EH (cell line): ENCODE measurements at regions not wholly inside any gene's neighbourhood (a gene's known extent, or its start where the extent isn't known, plus 50 kb on each side); places are given as distances from the start of the nearest gene placed in this dataset.

ENCODE experiments used
- DNase-seq: peaks from one replicate; pipeline ENCODE4 v3.0.0-alpha.2; 2015; ENCODE audit warnings: low read depth

- DNase-seq, result no peak
These were observed 341.7 kb downstream of the GPR37 start for GRCh38 chr7:124423863-124424262.

GRCh38 chr7:124422081-124422480 lies 343.5 kb downstream of the GPR37 start:
- DNase-seq, result no peak

DNA sequence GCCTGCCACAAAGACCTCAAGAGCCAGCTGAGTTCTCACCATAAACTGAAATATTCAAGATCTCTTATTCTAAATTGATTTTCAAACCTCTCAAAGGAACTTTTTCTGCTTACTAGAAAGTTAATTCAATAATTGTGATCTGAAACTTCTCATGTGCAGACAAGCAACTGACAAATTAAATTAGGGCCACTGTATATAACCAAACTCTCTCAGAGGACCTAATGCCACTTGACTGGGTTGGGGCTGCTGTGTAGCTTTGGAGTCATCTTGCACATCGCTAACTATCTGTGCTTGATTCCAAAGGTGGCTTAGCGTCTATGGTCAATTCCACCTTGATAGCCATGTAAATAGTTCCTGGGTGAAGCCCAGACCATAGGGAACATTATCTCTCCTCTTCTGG lies 345.2 kb downstream of the GPR37 start:
- DNase-seq, result no peak

DNA sequence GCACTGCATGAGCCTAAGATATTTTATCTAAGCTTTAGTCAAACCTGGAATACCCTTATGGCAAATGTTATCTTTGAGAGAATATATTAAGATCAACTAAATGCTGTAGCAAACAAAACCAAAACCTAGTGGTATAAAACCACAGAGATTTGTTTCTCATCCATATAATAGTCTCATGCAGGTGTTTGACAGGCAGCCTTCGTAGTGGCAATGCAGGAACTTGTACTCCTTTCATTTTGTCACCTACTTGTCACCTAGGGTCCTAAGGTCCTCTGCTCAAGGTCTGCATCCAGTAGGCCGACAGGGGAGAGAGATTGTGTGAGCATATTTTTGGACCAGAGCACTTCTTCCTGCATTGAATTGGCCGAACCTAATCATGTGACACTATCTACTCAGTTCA lies 352.6 kb downstream of the GPR37 start:
- no peak for DNase-seq

DNA sequence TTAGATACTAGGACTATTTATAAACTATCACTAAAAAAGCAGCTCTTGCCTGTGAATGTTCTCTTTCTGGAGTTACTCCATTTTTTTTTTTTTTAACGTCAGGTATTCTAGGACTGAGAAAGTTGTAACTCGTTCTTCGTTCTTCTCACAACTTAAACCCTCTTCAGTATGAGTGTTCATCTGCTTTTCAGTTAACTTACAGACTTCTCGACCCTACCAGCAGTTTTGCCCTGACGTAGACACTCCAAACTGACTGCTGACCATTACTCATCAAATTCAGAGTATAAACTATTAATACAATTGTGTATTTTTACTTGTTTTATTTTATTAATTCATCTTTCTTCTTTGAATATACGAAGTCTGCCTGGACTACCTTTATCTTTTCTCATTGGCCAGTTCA lies 353.1 kb downstream of the GPR37 start:
- no peak for DNase-seq

DNA sequence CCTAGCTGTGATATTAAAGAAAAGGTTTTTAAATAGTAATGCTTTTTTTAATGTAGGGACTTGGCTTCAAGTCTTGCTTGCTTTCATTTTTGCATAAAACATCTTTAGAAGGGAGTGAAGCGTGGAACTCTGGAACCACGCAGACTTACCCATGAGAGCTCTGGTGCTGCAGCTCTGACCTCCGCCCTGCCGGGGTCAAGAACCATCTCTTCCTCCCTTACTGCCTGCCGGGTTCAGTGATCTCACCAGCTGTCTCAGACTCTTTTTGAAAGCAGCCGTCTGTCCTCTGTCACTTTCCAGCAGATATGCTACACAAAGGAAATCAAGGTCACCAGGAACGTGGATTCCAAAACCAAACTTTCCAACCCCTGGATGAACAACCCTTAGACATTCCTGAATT lies 353.8 kb downstream of the GPR37 start:
- no peak for DNase-seq

GRCh38 chr7:124403587-124403986 lies 362.0 kb downstream of the GPR37 start:
- DNase-seq, result no peak

DNA sequence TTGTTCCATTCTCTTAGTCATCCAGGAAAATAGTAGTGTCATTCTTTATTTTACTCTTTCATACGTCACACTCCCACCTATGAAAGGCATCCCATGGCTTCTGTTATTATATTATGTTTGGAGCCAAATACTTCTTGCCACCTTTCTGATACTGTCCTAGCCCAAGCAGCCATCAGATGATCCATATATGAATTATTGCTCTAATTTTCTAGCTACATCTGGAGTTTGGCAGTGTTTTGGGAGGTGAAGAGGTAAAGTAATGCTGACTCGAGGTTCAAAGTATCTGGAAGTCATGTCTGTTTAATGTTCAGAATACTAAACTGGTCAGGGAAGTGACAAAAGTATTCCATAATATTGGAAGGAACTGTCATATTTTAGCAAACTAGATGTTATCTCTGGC lies 362.5 kb downstream of the GPR37 start:
- DNase-seq, result no peak

DNA sequence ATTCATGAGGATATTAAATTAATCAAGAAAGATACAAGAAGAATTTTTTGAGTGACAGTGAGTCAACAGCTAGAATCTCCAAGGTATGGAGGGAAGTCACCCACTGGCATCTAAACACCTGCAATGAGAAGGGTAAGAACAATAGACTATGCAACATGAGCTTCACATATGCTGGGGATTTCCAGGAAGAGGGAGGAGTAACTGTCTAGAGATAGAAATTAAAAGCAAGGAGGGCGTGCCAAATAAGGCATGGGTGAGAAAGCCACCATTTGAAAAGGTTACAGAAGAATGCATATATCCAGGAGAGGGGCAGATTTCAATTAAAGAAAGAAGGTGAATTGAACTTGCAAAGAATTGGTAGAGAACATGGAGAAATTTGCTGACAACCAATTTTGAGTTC lies 365.7 kb downstream of the GPR37 start:
- DNase-seq, result no peak

GRCh38 chr7:124398937-124399552 lies 366.2 kb upstream of the TMEM229A start:
- no peak for DNase-seq

DNA sequence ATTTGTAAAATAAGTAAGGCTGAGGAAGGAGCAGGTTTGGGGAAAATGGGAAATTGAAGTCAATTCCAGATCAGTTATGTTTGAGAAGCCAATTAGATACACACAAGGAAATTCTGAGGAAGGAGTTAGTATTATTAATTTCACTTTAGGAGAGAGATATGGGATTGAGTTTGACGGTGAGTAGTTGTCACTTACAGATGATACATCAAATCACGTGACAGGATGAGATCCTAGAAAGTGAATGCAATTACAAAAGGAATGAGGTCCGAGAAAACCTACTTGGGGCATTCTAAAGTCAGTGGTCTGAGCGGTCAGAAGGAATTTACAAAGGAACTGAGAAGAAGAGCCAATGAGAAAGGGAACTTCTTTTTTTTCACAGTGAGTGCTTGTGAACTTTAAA lies 364.3 kb upstream of the TMEM229A start:
- no peak for DNase-seq

- no peak for DNase-seq
These were observed 357.4 kb upstream of the TMEM229A start for GRCh38 chr7:124390301-124390700.

- DNase-seq, result no peak
These were observed 355.9 kb upstream of the TMEM229A start for GRCh38 chr7:124388751-124389150.

GRCh38 chr7:124387056-124387455 lies 354.2 kb upstream of the TMEM229A start:
- no peak for DNase-seq

DNA sequence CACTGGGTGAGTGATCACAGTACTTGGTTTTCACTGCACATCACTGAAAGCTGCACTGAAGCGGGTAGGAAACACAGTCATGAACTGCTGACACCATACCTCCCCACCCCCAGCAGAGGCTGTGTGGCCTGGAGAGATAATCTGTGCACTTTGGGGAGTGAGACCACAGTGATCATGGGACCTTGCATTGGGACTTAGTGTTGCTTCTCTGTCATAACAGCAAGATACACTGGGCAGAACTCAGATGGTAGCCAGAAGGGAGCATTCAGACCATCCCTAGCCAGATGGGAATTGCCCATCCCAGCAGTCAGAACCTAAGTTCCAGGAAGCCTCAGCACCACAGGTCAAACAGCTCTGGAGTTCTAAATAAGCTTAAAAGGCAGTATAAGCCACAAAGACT lies 346.4 kb upstream of the TMEM229A start:
- DNase-seq, result no peak

DNA sequence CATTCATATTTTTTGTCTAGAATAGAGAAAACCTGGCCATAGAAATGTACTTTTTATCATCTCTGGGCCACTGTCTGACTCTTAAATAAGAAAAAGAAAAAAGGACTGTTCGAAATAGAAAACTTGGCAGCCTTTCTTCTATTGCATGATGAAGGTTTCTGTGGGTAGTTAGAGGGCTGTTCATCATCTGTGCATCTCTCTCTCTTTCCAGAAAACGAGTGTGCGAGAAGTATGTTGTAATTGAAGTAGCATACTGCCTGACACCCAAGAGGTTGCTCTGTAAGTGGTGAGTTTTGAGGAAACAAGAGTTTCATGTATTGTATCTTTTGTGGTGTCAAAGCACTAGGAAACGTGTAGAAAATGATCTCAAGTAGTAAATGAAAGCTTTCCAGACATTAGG lies 343.2 kb upstream of the TMEM229A start:
- no peak for DNase-seq

GRCh38 chr7:124375391-124375790 lies 342.5 kb upstream of the TMEM229A start:
- DNase-seq, result no peak

DNA sequence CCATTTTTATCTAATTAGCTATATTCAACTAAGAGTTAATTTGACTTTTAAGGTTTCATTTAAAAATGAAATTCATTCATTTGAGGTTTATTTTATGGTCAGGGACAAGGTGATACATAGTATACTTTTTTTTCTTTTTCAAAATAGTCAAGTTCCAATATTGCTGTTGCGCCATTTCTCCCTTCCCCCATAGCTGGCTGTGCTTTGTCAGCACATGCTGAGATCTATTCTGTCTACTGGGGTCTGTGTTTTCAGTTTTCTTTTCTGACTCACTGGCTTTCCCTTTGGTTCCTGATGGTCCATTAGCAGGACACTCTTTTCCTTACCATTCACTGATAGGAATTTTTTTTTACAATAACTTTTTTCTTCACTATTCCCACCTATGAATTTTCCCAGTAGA lies 336.4 kb upstream of the TMEM229A start:
- no peak for DNase-seq

- no peak for DNase-seq
These were observed 333.3 kb upstream of the TMEM229A start for GRCh38 chr7:124366118-124366517.

- DNase-seq, result no peak
These were observed 331.4 kb upstream of the TMEM229A start for GRCh38 chr7:124364283-124364682.

- no peak for DNase-seq
These were observed 321.3 kb upstream of the TMEM229A start for GRCh38 chr7:124354201-124354600.

GRCh38 chr7:124351950-124352349 lies 319.1 kb upstream of the TMEM229A start:
- DNase-seq, result no peak

- no peak for DNase-seq
These were observed 316.6 kb upstream of the TMEM229A start for GRCh38 chr7:124349443-124349842.

- DNase-seq, result no peak
These were observed 306.0 kb upstream of the TMEM229A start for GRCh38 chr7:124338861-124339260.
